22Rv1 (cell line): ENCODE measurements at regions not wholly inside any gene's neighbourhood (a gene's known extent, or its start where the extent isn't known, plus 50 kb on each side); places are given as distances from the start of the nearest gene placed in this dataset.

Experiments
- ZFX ChIP-seq: fragments of 450-650 bp; IDR thresholded peaks from 2 replicates; pipeline ENCODE4 v1.6.1; 2017; ENCODE audit warnings: antibody characterized with exemption, borderline replicate concordance
- TF ChIP-seq, protein P1 (sequence below): fragments of 450-650 bp; IDR thresholded peaks from 2 replicates; pipeline ENCODE4 v1.5.1; 2017; ENCODE audit warnings: mild to moderate bottlenecking

DNA sequence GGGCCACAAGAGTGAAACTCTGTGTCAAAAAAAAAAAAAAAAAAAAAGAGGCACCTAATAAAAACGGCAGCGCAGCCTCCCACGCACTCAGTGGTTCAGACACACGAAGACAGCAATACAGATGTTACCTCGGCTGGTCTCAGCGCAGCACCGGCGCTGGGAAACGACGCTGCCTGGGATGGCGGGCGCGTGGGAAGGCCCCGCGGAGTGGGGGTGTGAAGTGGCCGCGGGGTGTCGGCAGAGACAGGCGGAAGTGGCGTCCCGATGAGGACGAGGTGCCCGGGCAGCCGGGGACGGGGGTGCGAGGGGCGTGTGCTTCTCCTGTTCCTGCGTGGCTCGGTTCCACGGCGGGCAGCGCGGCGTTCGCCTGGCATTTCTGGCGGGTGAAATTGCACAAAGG lies 179.4 kb downstream of the BANP start:
- TF ChIP-seq, protein P1, sequence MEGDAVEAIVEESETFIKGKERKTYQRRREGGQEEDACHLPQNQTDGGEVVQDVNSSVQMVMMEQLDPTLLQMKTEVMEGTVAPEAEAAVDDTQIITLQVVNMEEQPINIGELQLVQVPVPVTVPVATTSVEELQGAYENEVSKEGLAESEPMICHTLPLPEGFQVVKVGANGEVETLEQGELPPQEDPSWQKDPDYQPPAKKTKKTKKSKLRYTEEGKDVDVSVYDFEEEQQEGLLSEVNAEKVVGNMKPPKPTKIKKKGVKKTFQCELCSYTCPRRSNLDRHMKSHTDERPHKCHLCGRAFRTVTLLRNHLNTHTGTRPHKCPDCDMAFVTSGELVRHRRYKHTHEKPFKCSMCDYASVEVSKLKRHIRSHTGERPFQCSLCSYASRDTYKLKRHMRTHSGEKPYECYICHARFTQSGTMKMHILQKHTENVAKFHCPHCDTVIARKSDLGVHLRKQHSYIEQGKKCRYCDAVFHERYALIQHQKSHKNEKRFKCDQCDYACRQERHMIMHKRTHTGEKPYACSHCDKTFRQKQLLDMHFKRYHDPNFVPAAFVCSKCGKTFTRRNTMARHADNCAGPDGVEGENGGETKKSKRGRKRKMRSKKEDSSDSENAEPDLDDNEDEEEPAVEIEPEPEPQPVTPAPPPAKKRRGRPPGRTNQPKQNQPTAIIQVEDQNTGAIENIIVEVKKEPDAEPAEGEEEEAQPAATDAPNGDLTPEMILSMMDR: no peak
- TF ChIP-seq ZFX: no peak
